Esophagus muscularis mucosa (tissue), 4 donors: ENCODE measurements at regions not wholly inside any gene's neighbourhood (a gene's known extent, or its start where the extent isn't known, plus 50 kb on each side); places are given as distances from the start of the nearest gene placed in this dataset.

Experiments used
- CTCF ChIP-seq, 3 experiments: fragments of 200-600 bp in 2 of 3; fragments of 450-650 bp in 1 of 3; sonication (generic) in 2 of 3; IDR thresholded peaks; one replicate each; pipeline ENCODE4 v1.5.1; 2017 to 2019; ENCODE audit warnings: antibody characterized with exemption in 3 of 3, mild to moderate bottlenecking in 2 of 3, moderate library complexity in 1 of 3
- EP300 ChIP-seq: sonication (generic); formaldehyde crosslinking; IDR thresholded peaks from one replicate; pipeline ENCODE4 v1.6.1; 2017; ENCODE audit warnings: antibody characterized with exemption
- POLR2A ChIP-seq: fragments of 450-650 bp; IDR thresholded peaks from one replicate; pipeline ENCODE4 v1.6.1; 2017; ENCODE audit warnings: antibody characterized with exemption, moderate library complexity, mild to moderate bottlenecking, low read depth
- POLR2AphosphoS5 ChIP-seq, 2 donors: sonication (generic); formaldehyde crosslinking; IDR thresholded peaks; one replicate each; pipeline ENCODE4 v1.6.1; 2017; ENCODE audit warnings: antibody characterized with exemption in 2 of 2

GRCh38 chr5:174386306-174386705, 338.1 kb upstream of the MSX2 start:
- TF ChIP-seq CTCF (IDR thresholded peaks at IDR 0.05) (no peak), POLR2A (no peak), EP300 (no peak), POLR2AphosphoS5 (IDR thresholded peaks at IDR 0.05) (no peak)
